ENCODE measurements at regions not wholly inside any gene's neighbourhood (a gene's known extent, or its start where the extent isn't known, plus 50 kb on each side); places are given as distances from the start of the nearest gene placed in this dataset.

- no peak overlapping the region for H3K23ac ChIP-seq (ENCODE audit: low read depth, low read length, poor library complexity)
- H3K14ac ChIP-seq (ENCODE audit: low read length), result no peak overlapping the region
- no peak overlapping the region for H4K91ac ChIP-seq (ENCODE audit: low read depth, low read length, poor library complexity)
- H3K9ac ChIP-seq (ENCODE audit: low read depth, low read length, poor library complexity), result no peak overlapping the region
- no peak overlapping the region for H3K18ac ChIP-seq (ENCODE audit: low read length)
- no peak overlapping the region for H2BK5ac ChIP-seq (ENCODE audit: low read length)
- H3K4me3 ChIP-seq (ENCODE audit: low read length in 2 of 2), result no peak overlapping the region
- no peak overlapping the region for H2BK12ac ChIP-seq (ENCODE audit: low read length)
- no peak overlapping the region for H4K8ac ChIP-seq (ENCODE audit: low read depth, low read length)
- H3K4ac ChIP-seq (ENCODE audit: low read length), result no peak overlapping the region
- H3K27me3 ChIP-seq (ENCODE audit: control insufficient read depth in 3 of 3, insufficient read depth in 3 of 3, low read depth in 1 of 3, low read length in 3 of 3), result no peaks in the 10 kb centered on the region
- WGBS, 2 donors (ENCODE audit: extremely low coverage in 2 of 2, insufficient read length in 2 of 2, insufficient replicate concordance in 1 of 2), result no CpG with 5 or more reads among the region's 4 CpGs
- no peaks in the 10 kb centered on the region for H3K36me3 ChIP-seq (replicated peaks in 1 of 2; ENCODE audit: control insufficient read depth in 2 of 2, insufficient read depth in 2 of 2, low read length in 2 of 2)
- no peak overlapping the region for H2BK120ac ChIP-seq (ENCODE audit: low read depth, low read length)
- peak overlapping the region; percentile 17 for H2AFZ ChIP-seq (ENCODE audit: low read length)
- H2BK15ac ChIP-seq (ENCODE audit: low read length), result no peak overlapping the region
- H3K4me1 ChIP-seq (ENCODE audit: control insufficient read depth in 2 of 2, insufficient read depth in 1 of 2, low read depth in 1 of 2, low read length in 2 of 2), result peaks cover 0 to 57% of the 10 kb centered on the region in 2 donors
- no peak for DNase-seq (ENCODE audit: low spot score)
- H3K79me1 ChIP-seq (ENCODE audit: low read depth, low read length), result no peaks in the 10 kb centered on the region
- no peak overlapping the region for H2AK5ac ChIP-seq (ENCODE audit: low read depth, low read length)
- H3K27ac ChIP-seq (replicated peaks; ENCODE audit: low read length), result no peak overlapping the region
- no peak overlapping the region for H3K4me2 ChIP-seq (ENCODE audit: insufficient read depth, low read length, poor library complexity, severe bottlenecking)
- H3K9me3 ChIP-seq (replicated peaks in 1 of 2; ENCODE audit: control insufficient read depth in 2 of 2, insufficient read depth in 1 of 2, low read depth in 1 of 2, low read length in 2 of 2), result no peaks in the 10 kb centered on the region
Observed at GRCh38 chr16:62832214-62832613, 796.0 kb upstream of the CDH8 start.

DNA sequence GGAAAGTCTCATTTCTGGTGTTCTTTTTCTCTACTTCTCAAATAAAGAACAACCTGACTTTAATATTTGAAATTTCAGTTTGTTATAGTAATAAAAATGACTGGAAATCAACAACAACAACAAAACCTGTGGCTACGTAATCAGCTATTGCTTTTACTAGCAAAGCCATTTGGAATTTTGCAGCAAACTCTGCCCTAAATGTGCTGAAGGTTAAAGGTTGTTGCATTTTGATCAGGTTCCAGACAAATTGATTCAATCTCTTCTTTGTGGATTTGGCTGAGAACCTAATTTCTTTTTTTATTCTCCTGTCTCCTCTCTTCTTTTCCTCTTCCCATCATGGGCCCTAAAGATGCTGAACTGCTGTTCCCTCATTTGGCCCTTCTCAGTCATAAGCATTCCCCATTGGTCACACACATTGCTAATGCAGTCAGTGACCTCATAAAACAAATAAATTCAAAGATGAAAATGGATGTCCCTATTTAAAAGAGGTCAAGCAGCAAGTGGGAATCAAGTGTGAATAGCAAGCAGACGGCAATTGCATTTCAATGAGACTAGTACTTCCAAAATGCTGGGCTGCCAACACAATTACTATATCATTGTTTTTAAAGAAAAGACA lies 795.1 kb upstream of the CDH8 start:
- no peaks in the 10 kb centered on the region for H3K27me3 ChIP-seq (ENCODE audit: control insufficient read depth in 3 of 3, insufficient read depth in 3 of 3, low read depth in 1 of 3, low read length in 3 of 3)
- H3K23ac ChIP-seq (ENCODE audit: low read depth, low read length, poor library complexity), result no peak overlapping the region
- no peak overlapping the region for H2BK12ac ChIP-seq (ENCODE audit: low read length)
- no peak overlapping the region for H2BK15ac ChIP-seq (ENCODE audit: low read length)
- H2AFZ ChIP-seq (ENCODE audit: low read length), result no peak overlapping the region
- peaks cover 0 to 57% of the 10 kb centered on the region in 2 donors for H3K4me1 ChIP-seq (ENCODE audit: control insufficient read depth in 2 of 2, insufficient read depth in 1 of 2, low read depth in 1 of 2, low read length in 2 of 2)
- H2BK120ac ChIP-seq (ENCODE audit: low read depth, low read length), result no peak overlapping the region
- no peaks in the 10 kb centered on the region for H3K9me3 ChIP-seq (replicated peaks in 1 of 2; ENCODE audit: control insufficient read depth in 2 of 2, insufficient read depth in 1 of 2, low read depth in 1 of 2, low read length in 2 of 2)
- H2AK5ac ChIP-seq (ENCODE audit: low read depth, low read length), result no peak overlapping the region
- no peak overlapping the region for H2BK5ac ChIP-seq (ENCODE audit: low read length)
- no peak overlapping the region for H3K18ac ChIP-seq (ENCODE audit: low read length)
- H4K91ac ChIP-seq (ENCODE audit: low read depth, low read length, poor library complexity), result no peak overlapping the region
- no peak overlapping the region for H3K14ac ChIP-seq (ENCODE audit: low read length)
- no peak overlapping the region for H3K4me2 ChIP-seq (ENCODE audit: insufficient read depth, low read length, poor library complexity, severe bottlenecking)
- no peak overlapping the region for H3K9ac ChIP-seq (ENCODE audit: low read depth, low read length, poor library complexity)
- no peak overlapping the region for H3K27ac ChIP-seq (replicated peaks; ENCODE audit: low read length)
- no peak overlapping the region for H4K8ac ChIP-seq (ENCODE audit: low read depth, low read length)
- H3K4ac ChIP-seq (ENCODE audit: low read length), result no peak overlapping the region
- WGBS, 2 donors (ENCODE audit: extremely low coverage in 2 of 2, insufficient read length in 2 of 2, insufficient replicate concordance in 1 of 2), result no CpG with 5 or more reads among the region's 2 CpGs
- DNase-seq (ENCODE audit: low spot score), result no peak
- no peaks in the 10 kb centered on the region for H3K36me3 ChIP-seq (replicated peaks in 1 of 2; ENCODE audit: control insufficient read depth in 2 of 2, insufficient read depth in 2 of 2, low read length in 2 of 2)
- H3K79me1 ChIP-seq (ENCODE audit: low read depth, low read length), result no peaks in the 10 kb centered on the region
- H3K4me3 ChIP-seq (ENCODE audit: low read length in 2 of 2), result no peak overlapping the region

DNA sequence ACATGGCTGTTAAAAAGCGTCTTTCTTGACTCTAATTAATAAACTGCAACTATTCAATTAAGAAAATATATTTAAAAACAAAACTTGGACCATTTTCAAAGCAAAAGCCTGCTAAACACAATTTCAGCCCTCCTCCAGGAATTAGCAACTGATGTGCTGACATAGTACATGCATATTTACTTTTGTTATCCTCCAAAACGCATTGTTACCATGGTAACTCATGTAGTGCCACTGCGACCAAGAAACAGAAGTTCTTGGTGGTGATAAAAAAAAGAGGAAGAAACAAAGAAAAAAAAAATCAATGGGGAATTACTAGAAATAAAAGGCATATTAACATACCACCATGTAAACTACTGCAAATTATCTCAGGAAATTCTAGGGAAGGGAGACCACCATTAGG lies 793.4 kb upstream of the CDH8 start:
- Histone ChIP-seq H3K9ac (ENCODE audit: low read depth, low read length, poor library complexity) (no peak overlapping the region), H3K4me2 (ENCODE audit: insufficient read depth, low read length, poor library complexity, severe bottlenecking) (no peak overlapping the region), H3K14ac (ENCODE audit: low read length) (no peak overlapping the region), H3K9me3 (replicated peaks in 1 of 2; ENCODE audit: control insufficient read depth in 2 of 2, insufficient read depth in 1 of 2, low read depth in 1 of 2, low read length in 2 of 2) (no peaks in the 10 kb centered on the region), H3K36me3 (replicated peaks in 1 of 2; ENCODE audit: control insufficient read depth in 2 of 2, insufficient read depth in 2 of 2, low read length in 2 of 2) (no peaks in the 10 kb centered on the region), H3K27me3 (ENCODE audit: control insufficient read depth in 3 of 3, insufficient read depth in 3 of 3, low read depth in 1 of 3, low read length in 3 of 3) (no peaks in the 10 kb centered on the region), H2BK120ac (ENCODE audit: low read depth, low read length) (no peak overlapping the region), H2BK12ac (ENCODE audit: low read length) (no peak overlapping the region), H3K18ac (ENCODE audit: low read length) (no peak overlapping the region), H2BK5ac (ENCODE audit: low read length) (no peak overlapping the region), H2BK15ac (ENCODE audit: low read length) (no peak overlapping the region), H3K27ac (replicated peaks; ENCODE audit: low read length) (no peak overlapping the region), H4K91ac (ENCODE audit: low read depth, low read length, poor library complexity) (no peak overlapping the region), H4K8ac (ENCODE audit: low read depth, low read length) (no peak overlapping the region), H3K23ac (ENCODE audit: low read depth, low read length, poor library complexity) (no peak overlapping the region), H3K4ac (ENCODE audit: low read length) (no peak overlapping the region), H3K4me3 (ENCODE audit: low read length in 2 of 2) (no peak overlapping the region), H3K4me1 (ENCODE audit: control insufficient read depth in 2 of 2, insufficient read depth in 1 of 2, low read depth in 1 of 2, low read length in 2 of 2) (peaks cover 0 to 53% of the 10 kb centered on the region in 2 donors), H2AFZ (ENCODE audit: low read length) (peak overlapping the region; percentile 64), H3K79me1 (ENCODE audit: low read depth, low read length) (no peaks in the 10 kb centered on the region), H2AK5ac (ENCODE audit: low read depth, low read length) (no peak overlapping the region)
- no CpG with 5 or more reads among the region's 3 CpGs for WGBS, 2 donors (ENCODE audit: extremely low coverage in 2 of 2, insufficient read length in 2 of 2, insufficient replicate concordance in 1 of 2)
- no peak for DNase-seq (ENCODE audit: low spot score)

DNA sequence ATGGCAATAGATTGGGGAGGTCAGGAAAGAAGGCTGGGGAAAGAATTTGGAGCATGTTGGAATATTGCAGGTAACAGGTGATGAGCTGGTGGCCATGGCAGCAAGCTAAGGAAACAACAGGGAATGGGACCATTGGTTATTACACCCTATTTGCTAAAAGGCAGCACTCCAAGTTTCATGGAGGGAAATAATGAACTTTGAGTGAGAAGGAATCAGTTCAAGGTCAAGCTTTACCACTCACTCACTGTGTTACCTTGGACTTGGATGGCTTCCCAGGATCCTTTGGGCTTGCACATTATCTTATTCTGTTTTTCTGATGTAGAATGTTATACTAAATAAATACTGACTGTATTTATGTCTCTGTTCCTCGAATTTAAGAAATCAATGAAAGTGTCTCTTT lies 792.8 kb upstream of the CDH8 start:
- Histone ChIP-seq H3K27me3 (ENCODE audit: control insufficient read depth in 3 of 3, insufficient read depth in 3 of 3, low read depth in 1 of 3, low read length in 3 of 3) (no peaks in the 10 kb centered on the region), H3K14ac (ENCODE audit: low read length) (no peak overlapping the region), H2BK120ac (ENCODE audit: low read depth, low read length) (no peak overlapping the region), H2BK15ac (ENCODE audit: low read length) (no peak overlapping the region), H3K36me3 (replicated peaks in 1 of 2; ENCODE audit: control insufficient read depth in 2 of 2, insufficient read depth in 2 of 2, low read length in 2 of 2) (no peaks in the 10 kb centered on the region), H3K4me2 (ENCODE audit: insufficient read depth, low read length, poor library complexity, severe bottlenecking) (no peak overlapping the region), H2AK5ac (ENCODE audit: low read depth, low read length) (no peak overlapping the region), H2BK5ac (ENCODE audit: low read length) (no peak overlapping the region), H3K18ac (ENCODE audit: low read length) (no peak overlapping the region), H3K79me1 (ENCODE audit: low read depth, low read length) (no peaks in the 10 kb centered on the region), H3K9me3 (replicated peaks in 1 of 2; ENCODE audit: control insufficient read depth in 2 of 2, insufficient read depth in 1 of 2, low read depth in 1 of 2, low read length in 2 of 2) (no peaks in the 10 kb centered on the region), H3K4me3 (ENCODE audit: low read length in 2 of 2) (no peak overlapping the region), H3K23ac (ENCODE audit: low read depth, low read length, poor library complexity) (no peak overlapping the region), H4K8ac (ENCODE audit: low read depth, low read length) (no peak overlapping the region), H3K4me1 (ENCODE audit: control insufficient read depth in 2 of 2, insufficient read depth in 1 of 2, low read depth in 1 of 2, low read length in 2 of 2) (peaks cover 0 to 48% of the 10 kb centered on the region in 2 donors), H3K4ac (ENCODE audit: low read length) (no peak overlapping the region), H2AFZ (ENCODE audit: low read length) (no peak overlapping the region), H2BK12ac (ENCODE audit: low read length) (no peak overlapping the region), H3K9ac (ENCODE audit: low read depth, low read length, poor library complexity) (no peak overlapping the region), H4K91ac (ENCODE audit: low read depth, low read length, poor library complexity) (no peak overlapping the region), H3K27ac (replicated peaks; ENCODE audit: low read length) (no peak overlapping the region)
- WGBS, 2 donors (ENCODE audit: extremely low coverage in 2 of 2, insufficient read length in 2 of 2, insufficient replicate concordance in 1 of 2), result no CpG with 5 or more reads among the region's 1 CpG
- no peak for DNase-seq (ENCODE audit: low spot score)
